HG02852 (cell line): ENCODE measurements at regions not wholly inside any gene's neighbourhood (a gene's known extent, or its start where the extent isn't known, plus 50 kb on each side); places are given as distances from the start of the nearest gene placed in this dataset.
"Not testable (repeated sequence)": the region's sequence is repeated elsewhere in the genome, so short reads cannot be mapped to it uniquely, and the experiment has no call there.

Experiments used
- ATAC-seq: cut with Tn5 transposase; IDR thresholded peaks from one replicate; pipeline ENCODE4 v1.9.1; 2021; ENCODE audit warnings: mild to moderate bottlenecking, moderate library complexity; ENCODE audit not compliant: unreplicated experiment

GRCh38 chr16:26765087-26765486 lies 301.6 kb upstream of the C16orf82 start:
- ATAC-seq, result no peak

DNA sequence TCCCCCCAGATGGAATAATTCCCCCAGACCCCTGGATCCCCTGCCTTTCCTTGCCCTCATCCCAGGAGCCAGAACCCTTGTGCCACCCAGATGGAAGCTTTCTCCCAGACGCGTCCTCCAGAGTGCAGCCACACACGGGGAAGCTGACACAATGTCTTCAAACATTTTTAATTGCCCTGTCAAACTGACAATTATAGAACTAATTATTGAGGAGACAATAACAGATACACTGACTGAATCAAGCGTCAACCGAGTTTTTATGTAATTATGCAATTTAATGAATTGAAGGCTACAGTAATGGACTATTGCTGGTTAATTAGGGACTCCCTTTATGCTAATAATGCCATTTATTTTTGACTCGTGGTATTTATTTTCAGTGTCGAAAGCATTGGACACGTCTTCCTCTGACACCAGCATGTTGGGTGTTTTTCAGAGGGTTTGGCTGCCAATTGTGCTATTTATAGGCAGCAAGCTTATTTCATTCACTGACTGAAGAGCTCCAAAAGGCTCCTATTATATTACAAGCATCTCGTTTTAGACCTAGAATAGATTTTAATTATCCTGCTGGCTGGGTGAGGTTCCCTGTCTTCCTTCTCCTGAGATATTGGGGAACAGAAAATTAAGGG lies 298.2 kb upstream of the C16orf82 start:
- no peak for ATAC-seq

DNA sequence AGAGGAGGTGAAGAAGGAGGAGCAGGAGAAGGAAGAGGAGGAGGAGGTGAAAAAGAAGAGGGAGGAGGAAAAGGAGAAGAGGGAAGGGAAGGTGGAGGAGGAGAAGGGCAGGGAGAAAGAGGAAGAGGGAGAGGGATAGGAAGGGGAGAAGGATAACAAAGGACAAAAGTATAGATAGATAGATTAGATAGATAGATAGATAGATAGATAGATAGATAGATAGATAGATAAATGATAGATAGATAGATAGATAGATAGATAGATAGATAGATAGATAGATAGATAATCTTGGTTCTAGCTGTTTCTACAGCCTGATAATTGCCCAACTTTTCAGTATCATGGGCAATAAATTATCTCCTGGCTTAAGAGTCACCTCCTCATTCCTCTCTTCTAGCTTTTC lies 296.2 kb upstream of the C16orf82 start:
- no peak for ATAC-seq

DNA sequence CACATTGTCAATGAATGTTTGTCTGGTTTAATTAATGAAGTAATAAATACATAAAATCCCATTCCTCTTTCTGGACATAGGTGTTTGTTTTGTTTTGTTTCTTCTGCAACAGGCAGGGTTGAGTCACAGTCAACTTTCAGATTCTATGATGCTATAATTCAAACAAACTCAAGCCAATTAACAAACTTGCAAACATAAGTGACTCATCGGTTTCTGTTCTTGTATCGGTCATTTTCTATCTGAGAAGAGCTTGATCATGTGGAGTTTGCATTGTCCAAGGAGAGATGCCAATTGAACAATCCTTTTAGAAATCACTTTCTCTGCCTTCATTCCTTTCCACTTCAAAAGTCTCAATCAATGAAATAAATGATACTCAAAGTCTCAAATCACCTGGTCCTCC lies 294.2 kb upstream of the C16orf82 start:
- peak; percentile 56 for ATAC-seq

GRCh38 chr16:26777821-26778220 lies 288.9 kb upstream of the C16orf82 start:
- ATAC-seq, result no peak

- no peak for ATAC-seq
These were observed 278.8 kb upstream of the C16orf82 start for GRCh38 chr16:26787924-26788323.

GRCh38 chr16:26791169-26791568 lies 275.6 kb upstream of the C16orf82 start:
- ATAC-seq, result no peak

GRCh38 chr16:26795184-26795583 lies 271.5 kb upstream of the C16orf82 start:
- no peak for ATAC-seq

DNA sequence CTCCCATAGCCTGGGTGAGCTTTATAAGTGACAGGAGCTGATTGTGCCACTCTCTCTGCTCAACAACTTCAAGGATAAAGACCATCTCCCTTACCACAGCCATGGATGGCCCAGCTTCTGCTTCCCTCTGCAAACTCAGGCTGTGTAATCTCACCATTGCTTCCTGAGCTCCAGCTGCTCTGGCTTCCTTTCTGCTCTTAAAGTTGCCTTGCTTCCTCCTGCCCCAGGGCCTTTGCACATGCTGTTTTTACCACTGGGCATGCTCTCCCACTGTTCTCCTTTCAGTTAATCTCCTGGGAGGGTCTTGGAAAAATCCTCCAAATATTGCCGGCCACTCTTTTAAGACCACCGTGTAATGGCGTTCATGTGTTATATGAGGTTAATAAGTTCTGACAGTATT lies 265.1 kb upstream of the C16orf82 start:
- ATAC-seq, result no peak

DNA sequence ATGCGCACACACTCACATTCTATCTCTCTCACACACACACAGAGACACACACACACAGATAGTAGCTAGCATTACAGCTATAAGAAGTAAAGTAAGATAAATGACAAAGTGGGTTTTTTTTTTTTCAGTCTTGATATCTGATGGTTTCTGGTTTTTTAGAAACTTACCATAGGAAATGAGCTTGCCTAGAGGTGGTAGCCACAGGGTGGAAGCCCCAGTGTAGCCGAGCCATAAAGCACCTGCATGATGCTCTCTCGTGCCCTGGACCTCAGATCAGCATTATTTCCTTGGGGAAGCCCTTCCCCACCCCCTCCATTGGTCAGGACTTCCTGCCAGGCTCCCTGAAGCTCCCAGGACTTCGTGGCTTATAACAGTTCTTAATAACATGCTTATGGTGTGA lies 264.3 kb upstream of the C16orf82 start:
- no peak for ATAC-seq

GRCh38 chr16:26802965-26803364 lies 263.8 kb upstream of the C16orf82 start:
- ATAC-seq, result no peak

GRCh38 chr16:26806657-26807056 lies 260.1 kb upstream of the C16orf82 start:
- no peak for ATAC-seq

DNA sequence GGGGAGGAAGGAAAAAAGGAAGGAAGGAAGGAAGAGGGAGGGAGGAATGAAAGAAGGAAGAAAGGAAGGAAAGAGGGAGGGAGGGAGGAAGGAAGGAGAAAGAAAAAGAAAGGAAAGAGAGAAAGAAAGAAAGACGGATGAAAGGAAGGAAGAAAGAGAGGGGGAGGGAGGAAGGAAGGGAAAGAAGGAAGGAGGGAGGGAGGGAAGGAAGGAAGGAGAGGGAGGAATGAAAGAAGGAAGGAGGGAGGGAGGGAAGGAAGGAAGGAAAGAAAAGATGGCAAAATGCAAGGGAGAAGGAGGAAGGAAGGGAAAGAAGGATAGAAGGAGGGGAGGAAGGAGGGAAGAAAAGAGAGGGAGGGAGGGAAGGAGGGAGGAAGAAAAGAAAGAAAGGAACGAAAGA lies 257.3 kb upstream of the C16orf82 start:
- ATAC-seq, result no peak

GRCh38 chr16:26816266-26816665 lies 250.5 kb upstream of the C16orf82 start:
- no peak for ATAC-seq

DNA sequence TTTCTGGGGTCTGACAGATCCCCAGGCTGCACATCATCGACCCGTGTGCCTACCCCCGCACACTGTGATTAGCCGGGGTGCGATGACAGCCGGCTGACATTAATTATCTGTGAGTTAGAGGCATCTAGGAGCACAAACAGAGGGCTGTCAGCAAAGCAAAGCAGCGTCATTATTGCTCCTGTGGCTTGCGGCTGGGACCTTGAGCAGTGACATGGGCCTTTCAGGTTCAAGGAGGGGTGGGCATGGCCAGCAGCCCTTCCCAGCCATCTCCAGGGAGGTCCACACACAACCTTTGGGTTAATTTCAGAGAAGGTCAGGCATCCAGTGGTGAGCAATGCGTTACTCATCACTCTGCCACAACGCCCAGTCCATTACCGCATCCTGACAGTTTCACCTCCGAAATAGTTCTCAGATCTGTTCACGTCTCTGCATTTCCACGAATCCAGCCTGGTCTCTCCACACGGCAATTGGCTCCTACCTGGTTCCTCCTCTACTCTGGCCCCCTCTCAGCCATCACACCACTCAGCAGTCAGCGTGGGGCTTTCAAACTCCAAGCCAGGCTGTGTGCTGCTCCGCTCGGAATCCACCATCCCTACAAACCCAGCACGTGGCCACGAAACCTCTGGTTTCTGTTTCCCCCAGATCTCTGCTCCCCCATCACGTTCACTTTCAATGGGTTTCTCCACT lies 249.7 kb upstream of the C16orf82 start:
- no peak for ATAC-seq

DNA sequence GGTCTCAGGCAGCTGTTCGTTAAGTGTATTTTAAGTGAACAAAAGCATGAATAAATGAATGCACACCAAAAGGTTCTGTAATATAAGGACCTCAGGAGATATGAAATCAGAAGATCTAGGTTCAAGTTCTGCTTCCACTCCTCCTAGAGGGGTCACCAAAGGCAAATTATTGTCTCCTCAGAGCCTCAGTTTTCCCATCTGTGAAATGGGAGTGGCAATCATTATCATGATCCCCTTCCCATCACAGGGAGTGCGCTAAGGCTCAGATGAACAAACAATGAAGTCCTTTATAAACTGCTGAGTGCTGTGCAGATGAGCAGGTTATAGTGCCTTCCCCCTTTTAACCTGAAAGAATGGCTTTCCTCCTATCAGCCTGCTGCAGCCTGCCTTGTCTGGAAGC lies 248.3 kb upstream of the C16orf82 start:
- no peak for ATAC-seq

GRCh38 chr16:26824469-26824868 lies 242.3 kb upstream of the C16orf82 start:
- ATAC-seq, result no peak

- no peak for ATAC-seq
These were observed 240.2 kb upstream of the C16orf82 start for GRCh38 chr16:26826500-26826899.

GRCh38 chr16:26827386-26827785 lies 239.3 kb upstream of the C16orf82 start:
- no peak for ATAC-seq

DNA sequence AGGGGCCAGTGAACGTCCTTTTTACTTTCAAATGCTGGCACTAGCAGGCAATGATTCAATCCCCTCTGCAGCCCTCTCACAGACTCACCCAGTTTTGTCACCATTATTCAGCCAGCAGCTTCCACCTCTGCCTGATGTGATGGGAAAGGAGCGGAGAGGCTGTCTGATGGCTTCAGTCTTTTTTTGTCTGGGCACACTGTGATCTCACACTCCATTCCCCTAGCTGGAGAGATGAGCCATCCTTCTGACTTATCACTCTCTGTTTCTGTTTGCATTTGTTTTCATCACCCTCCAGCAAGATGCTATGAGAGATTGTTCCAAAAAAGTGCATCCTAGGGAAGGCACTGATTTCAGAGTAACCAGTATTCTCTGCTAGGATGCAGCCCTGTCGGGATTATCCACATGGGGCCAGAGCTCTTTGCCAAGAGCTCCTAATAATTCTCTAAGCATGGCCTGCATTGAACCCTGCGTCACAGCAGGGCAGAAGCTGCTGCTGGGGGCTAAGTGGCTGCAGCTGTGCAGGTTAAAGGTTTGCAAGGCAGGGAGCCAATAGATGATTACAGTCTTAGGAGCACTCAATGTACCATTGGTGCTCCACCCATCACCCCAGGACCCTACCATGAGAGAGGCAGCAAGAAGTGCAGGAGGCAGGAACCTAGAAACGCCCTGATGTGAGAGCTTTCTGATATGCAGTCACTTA lies 236.1 kb upstream of the C16orf82 start:
- no peak for ATAC-seq

DNA sequence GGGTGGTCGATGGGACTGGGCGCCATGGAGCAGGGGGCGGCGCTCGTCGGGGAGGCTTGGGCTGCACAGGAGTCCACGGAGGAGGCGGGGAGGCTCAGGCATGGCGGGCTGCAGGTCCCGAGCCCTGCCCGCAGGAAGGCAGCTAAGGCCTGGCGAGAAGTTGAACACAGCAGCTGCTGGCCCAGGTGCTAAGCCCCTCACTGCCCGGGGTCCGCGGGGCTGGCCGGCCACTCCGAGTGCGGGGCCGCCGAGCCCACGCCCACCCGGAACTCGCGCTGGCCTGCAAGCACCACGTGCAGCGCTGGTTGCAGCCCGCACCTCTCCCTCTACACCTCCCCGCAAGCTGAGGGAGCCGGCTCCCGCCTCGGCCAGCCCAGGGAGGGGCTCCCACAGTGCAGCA lies 230.6 kb upstream of the C16orf82 start:
- ATAC-seq, result not testable (repeated sequence)

DNA sequence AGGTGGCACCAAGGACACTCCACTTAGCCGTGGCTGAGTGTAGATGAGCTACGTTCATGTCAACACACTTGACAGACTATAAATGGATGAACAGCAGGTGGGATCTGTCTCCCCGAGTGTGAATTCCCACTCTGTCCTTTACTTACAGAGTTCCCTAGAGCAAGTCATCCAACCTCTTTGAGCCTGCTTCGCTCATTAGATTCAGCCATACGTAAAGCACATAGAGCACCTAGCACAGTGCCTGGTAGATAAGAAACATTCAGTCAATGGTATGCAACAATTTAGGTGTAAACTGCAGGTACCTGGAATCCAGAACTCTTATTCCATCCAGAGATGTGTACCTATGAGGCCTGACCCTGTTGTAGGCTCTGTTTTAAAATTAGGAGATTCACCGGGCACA lies 227.8 kb upstream of the C16orf82 start:
- no peak for ATAC-seq
